NCI-H748 treated with DMSO at 0.1 percent for 48 hours (cell line): ENCODE measurements at regions not wholly inside any gene's neighbourhood (a gene's known extent, or its start where the extent isn't known, plus 50 kb on each side); places are given as distances from the start of the nearest gene placed in this dataset.
"Not testable (repeated sequence)": the region's sequence is repeated elsewhere in the genome, so short reads cannot be mapped to it uniquely, and the experiment has no call there.

Source experiments
- DNase-seq: peaks from one replicate; lab custom pipeline; 2025; lab: John Stamatoyannopoulos, UW

GRCh38 chr4:132382243-132382642 lies 766.9 kb upstream of the PCDH10 start:
- no peak for DNase-seq

- no peak for DNase-seq
These were observed 765.4 kb upstream of the PCDH10 start for GRCh38 chr4:132383571-132384199.

GRCh38 chr4:132384709-132385108 lies 764.4 kb upstream of the PCDH10 start:
- DNase-seq: no peak

DNA sequence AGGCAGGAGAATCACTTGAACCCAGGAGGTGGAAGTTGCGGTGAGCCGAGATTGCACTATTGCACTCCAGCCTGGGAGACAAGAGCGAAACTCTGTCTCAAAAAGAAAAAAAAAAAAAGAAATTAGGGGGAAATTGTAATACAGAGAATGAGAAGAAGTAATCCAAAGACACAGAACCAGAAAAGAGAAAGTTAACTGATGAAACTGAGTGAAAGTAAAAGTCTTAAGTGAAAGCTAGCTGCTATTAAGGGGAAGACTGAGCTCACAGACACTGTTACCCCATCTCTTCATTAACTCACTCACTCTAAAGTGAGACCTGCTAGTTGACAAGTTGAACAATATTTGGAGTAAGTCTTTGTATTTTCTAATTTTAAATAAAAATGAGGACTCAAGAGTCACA lies 763.0 kb upstream of the PCDH10 start:
- no peak for DNase-seq

- no peak for DNase-seq
These were observed 762.0 kb upstream of the PCDH10 start for GRCh38 chr4:132387060-132387459.

GRCh38 chr4:132395561-132395960 lies 753.5 kb upstream of the PCDH10 start:
- DNase-seq: no peak

GRCh38 chr4:132396636-132397035 lies 752.5 kb upstream of the PCDH10 start:
- DNase-seq: no peak

- DNase-seq: no peak
These were observed 731.9 kb upstream of the PCDH10 start for GRCh38 chr4:132417220-132417619.

- DNase-seq: no peak
These were observed 722.0 kb upstream of the PCDH10 start for GRCh38 chr4:132427125-132427524.

DNA sequence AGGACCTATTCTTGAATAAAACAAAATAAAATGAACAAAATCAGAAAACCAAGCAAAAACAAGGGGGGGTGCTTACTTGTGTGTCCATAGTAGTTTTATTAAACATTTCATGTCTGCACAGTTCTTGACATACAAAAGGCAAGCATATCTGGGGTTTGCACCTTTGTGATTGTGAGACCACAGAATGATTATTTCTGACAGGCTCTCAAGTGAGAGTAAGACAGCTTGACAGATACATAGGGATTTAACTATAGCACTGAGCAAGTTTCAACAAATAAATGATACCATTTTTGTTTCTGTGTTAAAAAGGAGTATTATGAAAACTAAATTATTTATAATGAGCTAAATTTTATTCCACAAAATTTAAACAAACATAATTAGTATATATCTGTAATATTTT lies 712.0 kb upstream of the PCDH10 start:
- no peak for DNase-seq

- no peak for DNase-seq
These were observed 703.7 kb upstream of the PCDH10 start for GRCh38 chr4:132445386-132445785.

GRCh38 chr4:132457987-132458386 lies 691.1 kb upstream of the PCDH10 start:
- DNase-seq: not testable (repeated sequence)

GRCh38 chr4:132479543-132479942 lies 669.6 kb upstream of the PCDH10 start:
- no peak for DNase-seq

DNA sequence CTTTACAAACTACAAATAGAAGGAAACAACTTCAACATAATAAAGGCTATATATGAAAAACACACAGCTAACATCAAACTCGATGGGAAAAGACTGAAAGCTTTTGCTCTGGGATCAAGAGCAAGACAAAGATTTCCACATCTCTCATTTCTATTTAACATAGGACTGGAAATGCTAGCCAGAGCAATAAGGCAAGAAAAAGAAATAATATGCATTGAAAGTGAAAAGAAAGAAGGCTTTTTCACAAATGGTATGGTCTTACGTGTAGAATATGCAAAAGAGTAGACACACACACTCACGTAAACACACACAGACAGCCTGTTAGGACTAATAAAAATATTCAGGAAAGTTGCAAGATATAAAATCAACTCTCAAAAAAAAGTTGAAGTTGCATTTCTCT lies 660.5 kb upstream of the PCDH10 start:
- no peak for DNase-seq

- no peak for DNase-seq
These were observed 655.6 kb upstream of the PCDH10 start for GRCh38 chr4:132493476-132493875.

- not testable (repeated sequence) for DNase-seq
These were observed 653.8 kb upstream of the PCDH10 start for GRCh38 chr4:132495267-132495812.

DNA sequence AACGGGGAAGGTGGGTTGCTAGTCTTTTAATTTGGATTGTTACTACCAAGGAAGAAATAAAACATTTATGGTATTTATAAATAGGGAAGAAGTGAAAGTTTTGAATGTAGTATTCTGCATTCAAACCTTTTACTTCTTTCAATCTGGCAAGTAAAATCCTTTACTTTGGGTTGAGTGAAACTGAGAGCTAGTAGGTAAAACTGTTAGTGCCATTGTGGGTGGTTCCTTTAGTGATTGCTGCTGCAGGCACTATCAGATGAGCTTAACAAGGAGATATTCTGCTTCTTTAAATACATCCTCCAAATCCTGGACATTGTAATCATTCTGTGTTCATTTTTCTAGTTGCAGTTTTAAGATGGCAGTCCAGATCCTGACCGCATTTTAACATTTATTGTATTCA lies 650.9 kb upstream of the PCDH10 start:
- no peak for DNase-seq

DNA sequence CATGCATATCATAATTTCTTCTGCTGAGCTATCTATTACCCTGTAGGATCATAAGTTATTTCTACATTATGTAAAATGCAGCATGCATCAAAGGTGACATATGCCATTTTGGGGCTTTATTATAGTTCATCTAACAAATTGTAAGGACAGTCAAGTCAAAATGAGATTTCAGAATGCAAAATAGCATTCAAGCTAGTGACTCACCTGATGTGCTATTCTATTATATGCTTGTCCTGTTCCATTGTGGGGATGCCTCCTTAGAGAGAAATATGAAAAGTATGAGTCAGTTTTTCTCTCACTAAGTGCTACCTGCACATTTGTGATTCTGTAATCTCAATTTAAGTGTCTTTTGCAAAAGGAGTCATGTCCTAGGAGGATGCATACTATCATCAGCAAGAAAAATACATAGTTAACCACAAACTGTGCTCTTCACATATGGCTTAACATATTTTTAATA lies 647.0 kb upstream of the PCDH10 start:
- DNase-seq: no peak

GRCh38 chr4:132504438-132504837 lies 644.7 kb upstream of the PCDH10 start:
- DNase-seq: no peak

GRCh38 chr4:132506568-132506967 lies 642.5 kb upstream of the PCDH10 start:
- DNase-seq: no peak

DNA sequence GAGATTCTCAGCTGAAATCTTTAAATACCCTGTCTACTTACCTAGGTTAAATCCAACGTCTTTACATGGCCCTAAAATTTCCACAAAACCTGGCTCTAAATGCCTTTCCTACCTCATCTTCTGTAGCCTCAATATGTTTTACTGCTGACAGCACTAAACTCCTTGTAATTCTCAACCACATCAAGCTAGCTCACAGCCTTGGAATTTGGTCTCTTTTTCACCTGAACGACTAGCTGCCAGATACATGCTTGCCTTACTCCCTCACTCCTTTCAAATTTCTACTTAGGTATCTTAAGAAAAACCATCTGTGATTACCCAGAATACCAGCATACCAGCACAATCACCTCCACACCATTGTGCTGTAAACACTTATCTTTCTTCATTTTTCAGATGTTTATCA lies 635.6 kb upstream of the PCDH10 start:
- DNase-seq: no peak

DNA sequence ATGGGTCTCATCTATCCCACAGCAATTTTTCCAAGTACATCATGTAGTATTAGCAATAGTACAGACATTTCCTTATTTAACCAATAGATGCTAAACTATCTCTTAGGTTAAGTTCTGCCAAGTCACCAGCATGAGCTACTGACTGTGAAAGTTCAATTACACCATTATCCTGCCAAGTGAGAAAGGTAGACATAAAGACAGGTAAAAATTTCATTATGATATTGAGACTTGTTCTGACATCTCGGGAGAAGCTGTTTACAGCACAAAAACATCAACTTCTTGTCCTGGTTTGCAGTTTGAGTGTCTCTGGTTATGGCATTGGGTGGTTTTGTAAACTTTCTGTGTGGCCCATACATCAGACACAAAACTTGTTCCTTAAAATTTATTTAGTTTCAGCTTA lies 622.4 kb upstream of the PCDH10 start:
- no peak for DNase-seq

GRCh38 chr4:132527817-132528216 lies 621.3 kb upstream of the PCDH10 start:
- no peak for DNase-seq

GRCh38 chr4:132530861-132531260 lies 618.2 kb upstream of the PCDH10 start:
- DNase-seq: peak; percentile 74
